H1 (cell line): ENCODE measurements at regions not wholly inside any gene's neighbourhood (a gene's known extent, or its start where the extent isn't known, plus 50 kb on each side); places are given as distances from the start of the nearest gene placed in this dataset.

ENCODE experiments used
- CTCF ChIA-PET: fragments of 300-600 bp; sonication (Branson Sonifier 250); formaldehyde crosslinking; loops from one replicate; lab custom pipeline; 2021; ENCODE audit not compliant: partially characterized antibody; lab: Charles Lee
- POLR2A ChIA-PET: fragments of 300-600 bp; sonication (Branson Sonifier 250); formaldehyde crosslinking; loops from one replicate; lab custom pipeline; 2021; ENCODE audit warnings: inconsistent platforms; ENCODE audit not compliant: partially characterized antibody; lab: Charles Lee
- DNase-seq, 2 experiments: peaks; one replicate each; pipeline versions ENCODE4 v3.0.0 to v3.0.0-alpha.2; 2010 to 2022; ENCODE audit warnings: low spot score in 2 of 2, low read depth in 1 of 2, mixed read lengths in 1 of 2
- FAIRE-seq: peaks from 2 replicates; lab custom pipeline; 2011; peaks lifted over from hg19 to GRCh38; lab: Jason Lieb, UNC
- H2AFZ ChIP-seq: 2 replicates; pipeline ENCODE4 v1.8.1; 2012; ENCODE audit warnings: low read length, inconsistent platforms
- H2AK5ac ChIP-seq: 2 replicates; pipeline ENCODE4 v1.6.1; 2013; ENCODE audit warnings: low read depth, low read length
- H2BK120ac ChIP-seq: replicated peaks from 2 replicates; pipeline ENCODE3; 2013; ENCODE audit warnings: low read depth, low read length, inconsistent platforms
- H2BK12ac ChIP-seq: 2 replicates; pipeline ENCODE4 v1.6.1; 2013; ENCODE audit warnings: low read depth, low read length
- H2BK15ac ChIP-seq: 2 replicates; pipeline ENCODE4 v1.6.1; 2013; ENCODE audit warnings: low read length
- H2BK20ac ChIP-seq: 2 replicates; pipeline ENCODE4 v1.6.1; 2013; ENCODE audit warnings: low read length
- H2BK5ac ChIP-seq: 2 replicates; pipeline ENCODE4 v1.6.1; 2013; ENCODE audit warnings: low read depth, low read length
- H3K14ac ChIP-seq: 2 replicates; pipeline ENCODE4 v1.6.1; 2013; ENCODE audit warnings: inconsistent platforms; ENCODE audit not compliant: insufficient read length
- H3K18ac ChIP-seq: 2 replicates; pipeline ENCODE4 v1.6.1; 2013; ENCODE audit warnings: low read length; ENCODE audit errors: extremely low read depth
- H3K23ac ChIP-seq: 2 replicates; pipeline ENCODE4 v1.6.1; 2013; ENCODE audit warnings: inconsistent platforms; ENCODE audit not compliant: insufficient read length
- H3K23me2 ChIP-seq: 2 replicates; pipeline ENCODE4 v1.6.1; 2013; ENCODE audit warnings: low read depth, low read length
- H3K27ac ChIP-seq: 2 replicates; pipeline ENCODE4 v1.6.1; 2011; ENCODE audit warnings: low read depth, low read length, inconsistent platforms
- H3K27me3 ChIP-seq, 4 experiments: replicated peaks in 1 of 4; 1 replicate in 1 of 4; 2 replicates in 3 of 4; pipeline versions ENCODE4 v1.6.1 to v1.8.1; 2011 to 2013; ENCODE audit warnings: low read length in 3 of 4, mild to moderate bottlenecking in 3 of 4, inconsistent platforms in 2 of 4, mixed read lengths in 2 of 4, moderate library complexity in 1 of 4; ENCODE audit not compliant: control insufficient read depth in 3 of 4, insufficient read depth in 3 of 4; ENCODE audit errors: extremely low read depth in 1 of 4
- H3K36me3 ChIP-seq, 4 experiments: 2 replicates each; pipeline versions ENCODE4 v1.6.1 to v1.8.1; 2011 to 2013; ENCODE audit warnings: mild to moderate bottlenecking in 4 of 4, low read length in 3 of 4, moderate library complexity in 2 of 4, control low read depth in 1 of 4, inconsistent platforms in 1 of 4; ENCODE audit not compliant: insufficient read depth in 4 of 4, control insufficient read depth in 2 of 4
- H3K4ac ChIP-seq: replicated peaks from 2 replicates; pipeline ENCODE3; 2013; ENCODE audit warnings: low read length, low read depth, mixed read lengths, inconsistent platforms; ENCODE audit not compliant: insufficient read length
- H3K4me1 ChIP-seq, 4 experiments: replicated peaks in 1 of 4; 1 replicate in 1 of 4; 2 replicates in 3 of 4; pipeline versions ENCODE4 v1.6.1 to v1.8.1; 2011 to 2013; ENCODE audit warnings: low read length in 3 of 4, inconsistent platforms in 2 of 4, mixed read lengths in 1 of 4; ENCODE audit not compliant: insufficient read depth in 4 of 4, control insufficient read depth in 3 of 4
- H3K4me2 ChIP-seq, 2 experiments: 2 replicates each; pipeline versions ENCODE4 v1.6.1 to v1.8.1; 2011 to 2013; ENCODE audit warnings: low read depth in 2 of 2, low read length in 2 of 2, control low read depth in 1 of 2, inconsistent platforms in 1 of 2, mild to moderate bottlenecking in 1 of 2; ENCODE audit not compliant: insufficient read depth in 1 of 2
- H3K4me3 ChIP-seq, 4 experiments: fragments of 200-600, 300-600 bp in 1 of 4; sonication (generic), shearing (Covaris generic), sonication (Bioruptor Twin) in 1 of 4; 2 replicates each; pipeline versions ENCODE4 v1.5.1 to v1.8.1; 2011 to 2016; ENCODE audit warnings: low read length in 4 of 4, low read depth in 3 of 4, control low read depth in 2 of 4, inconsistent platforms in 2 of 4, mild to moderate bottlenecking in 2 of 4, mixed read lengths in 1 of 4, moderate library complexity in 1 of 4; ENCODE audit not compliant: insufficient read depth in 2 of 4; ENCODE audit errors: extremely low read depth in 1 of 4
- H3K56ac ChIP-seq: replicated peaks from 2 replicates; pipeline ENCODE3; 2013; ENCODE audit warnings: low read depth, mild to moderate bottlenecking, mixed read lengths, low read length, inconsistent platforms; ENCODE audit not compliant: insufficient read length
- H3K79me1 ChIP-seq: 2 replicates; pipeline ENCODE4 v1.6.1; 2013; ENCODE audit warnings: low read depth, low read length, control low read depth
- H3K79me2 ChIP-seq, 2 experiments: 2 replicates each; pipeline versions ENCODE4 v1.6.1 to v1.8.1; 2012 to 2013; ENCODE audit warnings: low read length in 2 of 2, mild to moderate bottlenecking in 2 of 2, inconsistent platforms in 1 of 2; ENCODE audit not compliant: insufficient read depth in 2 of 2, control insufficient read depth in 1 of 2
- H3K9ac ChIP-seq, 4 experiments: replicated peaks in 1 of 4; 1 replicate in 1 of 4; 2 replicates in 3 of 4; pipeline versions ENCODE4 v1.6.1 to v1.8.1; 2011 to 2013; ENCODE audit warnings: low read depth in 3 of 4, low read length in 3 of 4, control low read depth in 2 of 4, mild to moderate bottlenecking in 2 of 4, moderate library complexity in 2 of 4, inconsistent platforms in 1 of 4; ENCODE audit errors: extremely low read depth in 1 of 4
- H3K9me3 ChIP-seq, 2 experiments: 2 replicates each; pipeline versions ENCODE4 v1.6.1 to v1.8.1; 2012 to 2013; ENCODE audit warnings: mild to moderate bottlenecking in 2 of 2, moderate library complexity in 2 of 2, control low read depth in 1 of 2, inconsistent platforms in 1 of 2, low read depth in 1 of 2, low read length in 1 of 2, mixed read lengths in 1 of 2; ENCODE audit not compliant: insufficient read depth in 2 of 2
- H4K20me1 ChIP-seq, 2 experiments: replicated peaks in 1 of 2; 2 replicates each; pipeline versions ENCODE3 to v1.8.1; 2011 to 2013; ENCODE audit warnings: inconsistent platforms in 2 of 2, low read length in 2 of 2, mild to moderate bottlenecking in 1 of 2; ENCODE audit not compliant: insufficient read depth in 2 of 2, control insufficient read depth in 1 of 2
- H4K5ac ChIP-seq: 2 replicates; pipeline ENCODE4 v1.6.1; 2013; ENCODE audit warnings: low read length, low read depth, mixed read lengths, inconsistent platforms; ENCODE audit not compliant: insufficient read length
- H4K8ac ChIP-seq: 2 replicates; pipeline ENCODE4 v1.8.0; 2013; ENCODE audit warnings: mild to moderate bottlenecking, moderate library complexity, low read length, inconsistent platforms; ENCODE audit not compliant: insufficient read depth; ENCODE audit errors: extremely low read depth
- H4K91ac ChIP-seq: replicated peaks from 2 replicates; pipeline ENCODE3; 2013; ENCODE audit warnings: low read length, mixed read lengths, inconsistent platforms; ENCODE audit not compliant: insufficient read length
- BCL11A ChIP-seq, 2 experiments: IDR thresholded peaks; one replicate each; pipeline ENCODE4 v1.6.1; 2011; ENCODE audit warnings: low read depth in 2 of 2, low read length in 2 of 2, mild to moderate bottlenecking in 2 of 2
- CEBPB ChIP-seq: IDR thresholded peaks from 2 replicates; pipeline ENCODE4 v1.6.1; 2012; ENCODE audit warnings: low read depth, low read length
- HDAC2 ChIP-seq, 2 experiments: fragments of 300-600 bp in 1 of 2; sonication (generic) in 1 of 2; IDR thresholded peaks; 2 replicates each; pipeline ENCODE4 v1.6.1; 2011 to 2012; ENCODE audit warnings: low read depth in 2 of 2, low read length in 2 of 2, mild to moderate bottlenecking in 2 of 2, moderate library complexity in 2 of 2, borderline replicate concordance in 1 of 2, inconsistent platforms in 1 of 2
- JUN ChIP-seq: IDR thresholded peaks from 2 replicates; pipeline ENCODE4 v1.6.1; 2011; ENCODE audit warnings: low read depth, mild to moderate bottlenecking, improper control_type of control experiment, low read length
- KDM5A ChIP-seq: fragments of 200-600 bp; IDR thresholded peaks from 2 replicates; pipeline ENCODE4 v1.7.1; 2012; ENCODE audit warnings: mild to moderate bottlenecking, low read length, inconsistent platforms, mixed read lengths
- MAX ChIP-seq: IDR thresholded peaks from 2 replicates; pipeline ENCODE4 v1.6.1; 2012; ENCODE audit warnings: inconsistent platforms
- ZNF274 ChIP-seq: IDR thresholded peaks from 2 replicates; pipeline ENCODE4 v1.7.0; 2012; ENCODE audit warnings: low read length, borderline replicate concordance; ENCODE audit errors: extremely low read depth
- WGBS, 2 experiments: shearing (Covaris generic) in 1 of 2; methylation state at CpG; one replicate each; pipeline versions ENCODE4 v1.1.6 to v1.1.7; 2013 to 2015; ENCODE audit warnings: low lambda C conversion rate in 2 of 2, mixed read lengths in 2 of 2, inconsistent platforms in 1 of 2, low coverage in 1 of 2, missing lambda C conversion rate in 1 of 2; ENCODE audit not compliant: insufficient replicate concordance in 2 of 2, insufficient coverage in 1 of 2, insufficient read length in 1 of 2; ENCODE audit errors: extremely low coverage in 1 of 2, missing lambda C conversion rate in 1 of 2; 5-methylcytosine and 5-hydroxymethylcytosine counted together

DNA sequence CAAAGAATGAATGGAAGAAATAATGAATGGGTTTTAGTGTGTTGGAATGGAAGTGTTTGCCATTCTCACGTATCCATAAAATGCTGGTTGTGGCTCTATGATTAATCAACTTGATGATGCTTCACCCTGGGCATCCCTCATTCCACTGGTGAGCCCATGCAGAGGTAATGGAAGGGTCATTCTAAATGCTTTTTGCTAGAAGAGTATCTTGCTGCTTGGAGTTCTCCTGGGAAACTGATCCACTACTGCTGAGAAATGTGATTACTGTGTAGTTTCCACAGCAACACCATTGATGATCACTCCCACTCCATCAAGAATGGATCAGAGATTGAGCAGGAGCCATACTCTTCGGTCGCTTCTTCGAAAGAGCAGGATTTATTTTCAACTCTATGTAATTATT is 101.6 kb downstream of the ARL5B start:
- Histone ChIP-seq H2AFZ (no peak overlapping the region), H3K9me3 (no peaks in the 10 kb centered on the region), H4K20me1 (no peaks in the 10 kb centered on the region), H3K36me3 (no peaks in the 10 kb centered on the region), H3K79me1 (no peaks in the 10 kb centered on the region), H3K23me2 (0 out of 2 replicates have a peak, but pooled peaks cover 2% of the 10 kb centered on the region), H3K18ac (no peak overlapping the region), H3K4me1 (no peaks in the 10 kb centered on the region), H2BK15ac (no peak overlapping the region), H2BK120ac (no peak overlapping the region), H3K9ac (no peak overlapping the region), H2BK12ac (no peak overlapping the region), H2AK5ac (no peak overlapping the region), H3K23ac (no peak overlapping the region), H2BK5ac (no peak overlapping the region), H3K56ac (no peak overlapping the region), H3K4ac (no peak overlapping the region), H3K79me2 (no peaks in the 10 kb centered on the region), H4K5ac (no peak overlapping the region), H3K27ac (no peak overlapping the region), H3K4me3 (no peak overlapping the region), H2BK20ac (no peak overlapping the region), H4K91ac (no peak overlapping the region), H3K14ac (no peak overlapping the region), H3K27me3 (no peaks in the 10 kb centered on the region), H4K8ac (no peak overlapping the region), H3K4me2 (no peak overlapping the region)
- POLR2A ChIA-PET: no interaction called here
- FAIRE-seq (no peak), DNase-seq (no peak)
- TF ChIP-seq CEBPB: no peak
- TF ChIP-seq HDAC2 (IDR thresholded peaks at IDR 0.05; ENCODE audit: borderline replicate concordance in 1 of 2, low read depth in 2 of 2, low read length in 2 of 2): no peak
- no peak for TF ChIP-seq MAX
- no peak for TF ChIP-seq BCL11A (IDR thresholded peaks at IDR 0.05; ENCODE audit: low read depth in 2 of 2, low read length in 2 of 2)
- TF ChIP-seq JUN: no peak
- TF ChIP-seq KDM5A: no peak
- no peak for TF ChIP-seq ZNF274
- CTCF ChIA-PET: no interaction called here
- 89% methylated on average over 4 of the region's 4 CpGs; no CpG with 5 or more reads in 1 of the 2 experiments for WGBS, 2 experiments
